ENCODE measurements at regions not wholly inside any gene's neighbourhood (a gene's known extent, or its start where the extent isn't known, plus 50 kb on each side); places are given as distances from the start of the nearest gene placed in this dataset.

DNA sequence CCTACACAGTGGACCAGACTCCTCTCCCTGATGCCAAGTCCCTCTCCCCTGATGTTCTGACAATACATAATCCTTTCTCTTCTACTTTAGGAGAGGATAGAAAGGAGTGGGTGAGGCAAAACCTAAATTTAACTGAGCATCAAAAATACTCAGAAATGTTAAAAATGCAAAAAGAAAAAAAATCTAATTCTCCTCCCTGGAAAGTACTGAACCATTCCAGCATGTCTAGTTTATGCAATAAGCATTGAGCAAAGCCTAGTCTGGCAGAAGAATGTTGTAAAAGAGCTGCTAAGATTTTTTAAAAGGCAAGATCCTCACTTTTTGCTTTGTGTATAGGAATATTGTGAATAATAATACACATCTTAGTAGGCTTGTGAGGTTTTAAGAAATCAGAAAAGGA lies 116.6 kb upstream of the STXBP5 start:
- TF ChIP-seq CREM (CRISPR knock-in tag; IDR thresholded peaks at IDR 0.05) (no peak), ATF1 (CRISPR knock-in tag; IDR thresholded peaks at IDR 0.05) (no peak), ESRRA (CRISPR knock-in tag; IDR thresholded peaks at IDR 0.05; ENCODE audit: borderline replicate concordance) (no peak), FOXP1 (CRISPR knock-in tag; IDR thresholded peaks at IDR 0.05; ENCODE audit: borderline replicate concordance) (no peak), NFYB (CRISPR knock-in tag; conservative IDR thresholded peaks at IDR 0.05; ENCODE audit: low read depth) (no peak), SOX15 (CRISPR knock-in tag; IDR thresholded peaks at IDR 0.05) (no peak), ZNF121 (CRISPR knock-in tag; IDR thresholded peaks at IDR 0.05) (no peak), NFATC4 (CRISPR knock-in tag; IDR thresholded peaks at IDR 0.05) (no peak), FOXK1 (CRISPR knock-in tag; IDR thresholded peaks at IDR 0.05) (no peak)
- TF ChIP-seq, protein P1, sequence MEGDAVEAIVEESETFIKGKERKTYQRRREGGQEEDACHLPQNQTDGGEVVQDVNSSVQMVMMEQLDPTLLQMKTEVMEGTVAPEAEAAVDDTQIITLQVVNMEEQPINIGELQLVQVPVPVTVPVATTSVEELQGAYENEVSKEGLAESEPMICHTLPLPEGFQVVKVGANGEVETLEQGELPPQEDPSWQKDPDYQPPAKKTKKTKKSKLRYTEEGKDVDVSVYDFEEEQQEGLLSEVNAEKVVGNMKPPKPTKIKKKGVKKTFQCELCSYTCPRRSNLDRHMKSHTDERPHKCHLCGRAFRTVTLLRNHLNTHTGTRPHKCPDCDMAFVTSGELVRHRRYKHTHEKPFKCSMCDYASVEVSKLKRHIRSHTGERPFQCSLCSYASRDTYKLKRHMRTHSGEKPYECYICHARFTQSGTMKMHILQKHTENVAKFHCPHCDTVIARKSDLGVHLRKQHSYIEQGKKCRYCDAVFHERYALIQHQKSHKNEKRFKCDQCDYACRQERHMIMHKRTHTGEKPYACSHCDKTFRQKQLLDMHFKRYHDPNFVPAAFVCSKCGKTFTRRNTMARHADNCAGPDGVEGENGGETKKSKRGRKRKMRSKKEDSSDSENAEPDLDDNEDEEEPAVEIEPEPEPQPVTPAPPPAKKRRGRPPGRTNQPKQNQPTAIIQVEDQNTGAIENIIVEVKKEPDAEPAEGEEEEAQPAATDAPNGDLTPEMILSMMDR (IDR thresholded peaks at IDR 0.05), result no peak
- TF ChIP-seq, protein P2, sequence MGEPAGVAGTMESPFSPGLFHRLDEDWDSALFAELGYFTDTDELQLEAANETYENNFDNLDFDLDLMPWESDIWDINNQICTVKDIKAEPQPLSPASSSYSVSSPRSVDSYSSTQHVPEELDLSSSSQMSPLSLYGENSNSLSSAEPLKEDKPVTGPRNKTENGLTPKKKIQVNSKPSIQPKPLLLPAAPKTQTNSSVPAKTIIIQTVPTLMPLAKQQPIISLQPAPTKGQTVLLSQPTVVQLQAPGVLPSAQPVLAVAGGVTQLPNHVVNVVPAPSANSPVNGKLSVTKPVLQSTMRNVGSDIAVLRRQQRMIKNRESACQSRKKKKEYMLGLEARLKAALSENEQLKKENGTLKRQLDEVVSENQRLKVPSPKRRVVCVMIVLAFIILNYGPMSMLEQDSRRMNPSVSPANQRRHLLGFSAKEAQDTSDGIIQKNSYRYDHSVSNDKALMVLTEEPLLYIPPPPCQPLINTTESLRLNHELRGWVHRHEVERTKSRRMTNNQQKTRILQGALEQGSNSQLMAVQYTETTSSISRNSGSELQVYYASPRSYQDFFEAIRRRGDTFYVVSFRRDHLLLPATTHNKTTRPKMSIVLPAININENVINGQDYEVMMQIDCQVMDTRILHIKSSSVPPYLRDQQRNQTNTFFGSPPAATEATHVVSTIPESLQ (CRISPR knock-in tag; IDR thresholded peaks at IDR 0.05), result no peak
- TF ChIP-seq, protein P3, sequence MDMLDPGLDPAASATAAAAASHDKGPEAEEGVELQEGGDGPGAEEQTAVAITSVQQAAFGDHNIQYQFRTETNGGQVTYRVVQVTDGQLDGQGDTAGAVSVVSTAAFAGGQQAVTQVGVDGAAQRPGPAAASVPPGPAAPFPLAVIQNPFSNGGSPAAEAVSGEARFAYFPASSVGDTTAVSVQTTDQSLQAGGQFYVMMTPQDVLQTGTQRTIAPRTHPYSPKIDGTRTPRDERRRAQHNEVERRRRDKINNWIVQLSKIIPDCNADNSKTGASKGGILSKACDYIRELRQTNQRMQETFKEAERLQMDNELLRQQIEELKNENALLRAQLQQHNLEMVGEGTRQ (CRISPR knock-in tag; IDR thresholded peaks at IDR 0.05), result no peak
- TF ChIP-seq, protein P4, sequence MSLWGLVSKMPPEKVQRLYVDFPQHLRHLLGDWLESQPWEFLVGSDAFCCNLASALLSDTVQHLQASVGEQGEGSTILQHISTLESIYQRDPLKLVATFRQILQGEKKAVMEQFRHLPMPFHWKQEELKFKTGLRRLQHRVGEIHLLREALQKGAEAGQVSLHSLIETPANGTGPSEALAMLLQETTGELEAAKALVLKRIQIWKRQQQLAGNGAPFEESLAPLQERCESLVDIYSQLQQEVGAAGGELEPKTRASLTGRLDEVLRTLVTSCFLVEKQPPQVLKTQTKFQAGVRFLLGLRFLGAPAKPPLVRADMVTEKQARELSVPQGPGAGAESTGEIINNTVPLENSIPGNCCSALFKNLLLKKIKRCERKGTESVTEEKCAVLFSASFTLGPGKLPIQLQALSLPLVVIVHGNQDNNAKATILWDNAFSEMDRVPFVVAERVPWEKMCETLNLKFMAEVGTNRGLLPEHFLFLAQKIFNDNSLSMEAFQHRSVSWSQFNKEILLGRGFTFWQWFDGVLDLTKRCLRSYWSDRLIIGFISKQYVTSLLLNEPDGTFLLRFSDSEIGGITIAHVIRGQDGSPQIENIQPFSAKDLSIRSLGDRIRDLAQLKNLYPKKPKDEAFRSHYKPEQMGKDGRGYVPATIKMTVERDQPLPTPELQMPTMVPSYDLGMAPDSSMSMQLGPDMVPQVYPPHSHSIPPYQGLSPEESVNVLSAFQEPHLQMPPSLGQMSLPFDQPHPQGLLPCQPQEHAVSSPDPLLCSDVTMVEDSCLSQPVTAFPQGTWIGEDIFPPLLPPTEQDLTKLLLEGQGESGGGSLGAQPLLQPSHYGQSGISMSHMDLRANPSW (CRISPR knock-in tag; conservative IDR thresholded peaks at IDR 0.05; ENCODE audit: low read depth), result no peak
- TF ChIP-seq, protein P5, sequence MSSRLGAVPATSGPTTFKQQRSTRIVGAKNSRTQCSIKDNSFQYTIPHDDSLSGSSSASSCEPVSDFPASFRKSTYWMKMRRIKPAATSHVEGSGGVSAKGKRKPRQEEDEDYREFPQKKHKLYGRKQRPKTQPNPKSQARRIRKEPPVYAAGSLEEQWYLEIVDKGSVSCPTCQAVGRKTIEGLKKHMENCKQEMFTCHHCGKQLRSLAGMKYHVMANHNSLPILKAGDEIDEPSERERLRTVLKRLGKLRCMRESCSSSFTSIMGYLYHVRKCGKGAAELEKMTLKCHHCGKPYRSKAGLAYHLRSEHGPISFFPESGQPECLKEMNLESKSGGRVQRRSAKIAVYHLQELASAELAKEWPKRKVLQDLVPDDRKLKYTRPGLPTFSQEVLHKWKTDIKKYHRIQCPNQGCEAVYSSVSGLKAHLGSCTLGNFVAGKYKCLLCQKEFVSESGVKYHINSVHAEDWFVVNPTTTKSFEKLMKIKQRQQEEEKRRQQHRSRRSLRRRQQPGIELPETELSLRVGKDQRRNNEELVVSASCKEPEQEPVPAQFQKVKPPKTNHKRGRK (CRISPR knock-in tag; IDR thresholded peaks at IDR 0.05; ENCODE audit: borderline replicate concordance), result no peak

Data from WTC11 (cell line).